ENCODE measurements at regions not wholly inside any gene's neighbourhood (a gene's known extent, or its start where the extent isn't known, plus 50 kb on each side); places are given as distances from the start of the nearest gene placed in this dataset.

- no peak overlapping the region for H3K4me3 ChIP-seq (ENCODE audit: low read depth, low read length)
- TF ChIP-seq CTCF (IDR thresholded peaks at IDR 0.05; ENCODE audit: low read depth, low read length): no peak
These were observed 1005.7 kb downstream of the DTWD2 start for GRCh38 chr5:117982691-117983090.

- TF ChIP-seq CTCF (IDR thresholded peaks at IDR 0.05; ENCODE audit: low read depth, low read length): no peak
- no peak overlapping the region for H3K4me3 ChIP-seq (ENCODE audit: low read depth, low read length)
These were observed 1014.6 kb downstream of the DTWD2 start for GRCh38 chr5:117973785-117974184.

- no peak overlapping the region for H3K4me3 ChIP-seq (ENCODE audit: low read depth, low read length)
- TF ChIP-seq CTCF (IDR thresholded peaks at IDR 0.05; ENCODE audit: low read depth, low read length): no peak
These were observed 1032.5 kb downstream of the DTWD2 start for GRCh38 chr5:117955831-117956230.

GRCh38 chr5:117954331-117954730 lies 1034.0 kb downstream of the DTWD2 start:
- TF ChIP-seq CTCF (IDR thresholded peaks at IDR 0.05; ENCODE audit: low read depth, low read length): no peak
- no peak overlapping the region for H3K4me3 ChIP-seq (ENCODE audit: low read depth, low read length)

- no peak for TF ChIP-seq CTCF (IDR thresholded peaks at IDR 0.05; ENCODE audit: low read depth, low read length)
- H3K4me3 ChIP-seq (ENCODE audit: low read depth, low read length): no peak overlapping the region
These were observed 1035.1 kb downstream of the DTWD2 start for GRCh38 chr5:117953272-117953671.

GRCh38 chr5:117947836-117948235 lies 1040.5 kb downstream of the DTWD2 start:
- no peak overlapping the region for H3K4me3 ChIP-seq (ENCODE audit: low read depth, low read length)
- TF ChIP-seq CTCF (IDR thresholded peaks at IDR 0.05; ENCODE audit: low read depth, low read length): no peak

- no peak overlapping the region for H3K4me3 ChIP-seq (ENCODE audit: low read depth, low read length)
- no peak for TF ChIP-seq CTCF (IDR thresholded peaks at IDR 0.05; ENCODE audit: low read depth, low read length)
These were observed 1041.2 kb downstream of the DTWD2 start for GRCh38 chr5:117947121-117947520.

Measured in WI38 (cell line).